Retinal pigment epithelial cell (primary cell): ENCODE measurements at regions not wholly inside any gene's neighbourhood (a gene's known extent, or its start where the extent isn't known, plus 50 kb on each side); places are given as distances from the start of the nearest gene placed in this dataset.
A peak's percentile ranks its signal among the peaks of the same experiment; 100 is the strongest.

Experiments
- DNase-seq: peaks from one replicate; pipeline ENCODE4 v3.0.0-alpha.2; 2010; ENCODE audit warnings: low read depth
- H3K4me3 ChIP-seq: 2 replicates; pipeline ENCODE4 v1.5.1; 2011; ENCODE audit warnings: mild to moderate bottlenecking, low read length, control low read depth, moderate library complexity
- CTCF ChIP-seq: conservative IDR thresholded peaks from 2 replicates; pipeline ENCODE4 v1.5.1; 2011; ENCODE audit warnings: low read depth, low read length, control low read depth, inconsistent platforms

GRCh38 chr1:90650401-90650800 is 66.7 kb downstream of the BARHL2 start:
- no peak for DNase-seq
- no peak for TF ChIP-seq CTCF
- H3K4me3 ChIP-seq = no peak overlapping the region

DNA sequence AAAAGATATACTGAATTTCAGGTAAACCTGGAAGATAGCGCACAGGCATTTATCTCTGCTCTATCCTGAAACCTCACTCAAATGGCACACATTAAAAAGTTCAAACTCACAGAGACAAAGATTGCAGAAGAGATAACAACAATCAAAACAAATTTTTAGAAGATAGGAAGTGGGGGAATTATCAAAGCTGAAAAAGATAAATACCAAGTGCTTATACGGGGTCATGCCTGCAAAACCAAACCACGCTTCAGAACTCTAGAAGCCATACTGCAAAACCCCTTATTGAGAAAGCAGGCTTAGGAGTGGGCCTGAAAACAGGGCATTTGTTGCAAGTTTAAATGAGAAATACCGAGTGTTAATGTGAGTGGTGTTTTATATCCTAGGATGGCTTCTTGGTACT is 76.8 kb downstream of the BARHL2 start:
- no peak for DNase-seq
- TF ChIP-seq CTCF = no peak
- no peak overlapping the region for H3K4me3 ChIP-seq

DNA sequence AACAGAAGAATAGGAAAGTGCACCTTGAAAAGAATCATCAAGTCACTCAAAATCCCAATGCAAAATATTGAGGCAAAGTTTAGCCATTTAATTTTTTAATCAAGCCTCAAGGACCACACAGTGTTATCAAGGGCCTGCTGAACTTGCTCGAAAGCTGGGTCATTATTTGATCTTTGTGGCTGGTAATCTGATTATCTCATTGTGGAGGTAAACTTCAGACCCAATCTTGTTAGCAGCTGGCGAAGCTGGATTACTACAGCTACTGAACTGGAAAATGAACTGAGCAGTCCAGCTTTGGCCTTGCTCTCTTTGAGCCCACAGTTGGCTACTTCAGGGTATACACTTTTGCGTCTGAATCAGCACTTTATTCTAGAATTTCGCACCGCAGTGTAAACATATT is 94.4 kb downstream of the BARHL2 start:
- no peak for DNase-seq
- TF ChIP-seq CTCF = no peak

DNA sequence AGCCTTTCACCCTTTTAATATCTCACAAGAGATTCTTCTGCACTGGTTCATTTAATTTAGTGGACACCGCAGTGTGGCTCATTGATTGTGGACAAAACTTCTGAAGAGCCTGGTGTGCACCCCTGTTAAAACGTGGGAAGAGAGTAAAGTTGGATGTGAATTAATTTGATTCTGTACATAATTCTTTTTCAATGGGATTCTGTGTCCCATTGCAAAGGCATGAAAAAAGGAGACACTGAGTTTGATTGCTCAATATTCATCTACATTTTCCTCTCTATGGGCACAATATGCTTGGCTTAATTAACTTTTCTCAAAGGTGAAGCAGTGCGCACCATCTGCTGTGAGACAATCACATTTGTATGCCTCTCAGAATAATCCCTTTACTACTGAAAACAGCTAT is 95.1 kb downstream of the BARHL2 start:
- DNase-seq = no peak
- no peak for TF ChIP-seq CTCF

More for the DNA sequence above, 94.4 kb downstream of the BARHL2 start:
- no peak overlapping the region for H3K4me3 ChIP-seq

DNA sequence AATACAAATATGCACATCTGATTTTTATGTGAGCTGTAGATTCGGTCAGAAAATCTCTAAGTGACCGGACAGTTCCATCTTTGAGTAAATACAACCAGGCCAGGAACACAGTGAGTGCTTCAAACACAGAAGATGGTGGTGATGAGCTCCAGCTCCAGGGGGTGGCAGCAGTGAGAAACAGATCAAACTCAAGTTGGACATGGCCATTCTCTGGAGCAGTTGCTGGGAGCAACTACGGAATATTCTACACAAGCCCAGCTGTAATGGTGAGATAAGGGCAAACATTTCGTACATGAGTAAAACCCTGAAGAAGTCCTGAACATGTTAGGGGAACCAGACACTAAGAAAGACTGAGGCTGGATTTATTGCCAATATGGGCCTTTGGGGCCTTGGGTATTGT is 100.7 kb downstream of the BARHL2 start:
- H3K4me3 ChIP-seq = no peak overlapping the region
- peak; percentile 32 for TF ChIP-seq CTCF
- DNase-seq = no peak

More for the DNA sequence above, 95.1 kb downstream of the BARHL2 start:
- no peak overlapping the region for H3K4me3 ChIP-seq

- no peak for DNase-seq
- peak; percentile 29 for TF ChIP-seq CTCF
- no peak overlapping the region for H3K4me3 ChIP-seq
These were observed 102.2 kb downstream of the BARHL2 start for GRCh38 chr1:90614872-90615271.

GRCh38 chr1:90613371-90613770 is 103.7 kb downstream of the BARHL2 start:
- no peak overlapping the region for H3K4me3 ChIP-seq
- no peak for TF ChIP-seq CTCF
- no peak for DNase-seq
